GM10248 (cell line): ENCODE measurements at regions not wholly inside any gene's neighbourhood (a gene's known extent, or its start where the extent isn't known, plus 50 kb on each side); places are given as distances from the start of the nearest gene placed in this dataset.

Experiments used
- CTCF ChIA-PET: fragments of 300-600 bp; sonication (Branson Sonifier 250); formaldehyde crosslinking; extraction: SDS; loops from one replicate; lab custom pipeline; 2021; ENCODE audit warnings: antibody characterized with exemption; lab: Yijun Ruan, JAX
- POLR2A ChIA-PET: fragments of 350-650 bp; sonication (Branson Sonifier 250); formaldehyde crosslinking; extraction: SDS; loops from one replicate; lab custom pipeline; 2020; ENCODE audit warnings: antibody characterized with exemption; lab: Yijun Ruan, JAX
- DNase-seq: peaks from one replicate; pipeline ENCODE4 v3.0.0; 2012; ENCODE audit errors: extremely low spot score
- CTCF ChIP-seq: IDR thresholded peaks from 2 replicates; pipeline ENCODE4 v1.5.1; 2012; ENCODE audit warnings: mild to moderate bottlenecking, low read depth; ENCODE audit errors: extremely low read depth, missing control alignments, control extremely low read depth

- ChIA-PET POLR2A (no interaction called here), CTCF (interaction anchor here (0.6 to 3.1 kb wide), 8 partner anchors 9 to 1111 kb away, joined by 3 to 12 read pairs (median 4); no protein-coding TSS in a partner anchor)
- no peak for DNase-seq
- TF ChIP-seq CTCF: no peak
Measured at GRCh38 chr5:39577529-39577928, 152.7 kb upstream of the DAB2 start.

- TF ChIP-seq CTCF: peak; percentile 38
- CTCF ChIA-PET: interaction anchor here (0.9 to 1.5 kb wide), 6 partner anchors 9 to 195 kb away, joined by 3 to 7 read pairs (median 3); no protein-coding TSS in a partner anchor
- POLR2A ChIA-PET: no interaction called here
- no peak for DNase-seq
Measured at GRCh38 chr5:39570403-39571027, 145.7 kb upstream of the DAB2 start.

GRCh38 chr5:39569857-39570256 lies 145.1 kb upstream of the DAB2 start:
- no peak for TF ChIP-seq CTCF
- no peak for DNase-seq
- ChIA-PET CTCF (no interaction called here), POLR2A (no interaction called here)

GRCh38 chr5:39566891-39567290 lies 142.1 kb upstream of the DAB2 start:
- ChIA-PET POLR2A (no interaction called here), CTCF (interaction anchor here (1.5 to 2.6 kb wide), 2 partner anchors 19 to 190 kb away, joined by 4 to 8 read pairs; no protein-coding TSS in a partner anchor)
- DNase-seq: no peak
- TF ChIP-seq CTCF: no peak

- DNase-seq: no peak
- POLR2A ChIA-PET: no interaction called here
- no peak for TF ChIP-seq CTCF
- CTCF ChIA-PET: no interaction called here
Measured at GRCh38 chr5:39566029-39566428, 141.2 kb upstream of the DAB2 start.

- CTCF ChIA-PET: no interaction called here
Measured at GRCh38 chr5:39561421-39561820, 136.6 kb upstream of the DAB2 start.

More at GRCh38 chr5:39561421-39561820, 136.6 kb upstream of the DAB2 start:
- POLR2A ChIA-PET: no interaction called here
- no peak for TF ChIP-seq CTCF
- DNase-seq: no peak
